Activated T-cell treated with anti-CD3 and anti-CD28 coated beads for 48 hours (primary cell): ENCODE measurements at regions not wholly inside any gene's neighbourhood (a gene's known extent, or its start where the extent isn't known, plus 50 kb on each side); places are given as distances from the start of the nearest gene placed in this dataset.
"Not testable (repeated sequence)": the region's sequence is repeated elsewhere in the genome, so short reads cannot be mapped to it uniquely, and the experiment has no call there.

Source experiments
- DNase-seq: peaks from one replicate; pipeline ENCODE4 v3.0.0-alpha.2; 2020; ENCODE audit warnings: low read depth

DNA sequence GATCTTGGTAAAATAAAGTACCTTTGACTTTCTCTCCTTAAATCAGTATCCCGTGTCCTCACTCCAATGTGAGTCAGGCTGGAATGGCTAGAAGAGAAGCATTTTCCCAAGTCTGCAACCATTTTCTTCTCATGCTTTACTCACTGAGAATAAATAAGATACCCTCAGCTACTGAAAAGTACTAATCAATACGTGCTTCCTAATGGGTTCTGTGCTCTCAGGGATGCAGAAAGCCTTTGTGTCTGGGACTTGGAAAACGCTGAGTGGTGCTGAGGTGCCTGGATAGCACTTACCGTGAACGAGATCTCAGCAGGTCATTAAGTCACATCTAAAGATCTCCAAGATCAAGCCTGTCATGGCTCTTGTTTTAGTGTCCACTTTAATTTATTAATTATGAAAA, 672.3 kb upstream of the C16orf82 start:
- DNase-seq = no peak

DNA sequence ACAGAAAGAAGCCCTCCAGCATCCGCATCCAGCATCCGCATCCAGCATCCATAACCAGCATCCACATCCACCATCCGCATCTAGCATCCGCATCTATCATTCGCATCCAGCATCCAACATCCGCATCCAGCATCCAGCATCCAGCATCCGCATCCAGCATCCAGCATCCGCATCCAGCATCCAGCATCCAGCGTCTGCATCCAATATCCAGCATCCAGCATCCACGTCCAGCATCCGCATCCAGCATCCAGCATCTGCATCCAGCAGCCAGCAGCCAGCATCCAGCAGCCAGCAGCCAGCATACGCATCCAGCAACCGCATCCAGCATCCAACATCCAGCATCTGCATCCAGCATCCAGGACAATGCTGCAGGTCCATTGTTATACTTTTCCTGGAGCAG, 671.0 kb upstream of the C16orf82 start:
- DNase-seq = no peak

DNA sequence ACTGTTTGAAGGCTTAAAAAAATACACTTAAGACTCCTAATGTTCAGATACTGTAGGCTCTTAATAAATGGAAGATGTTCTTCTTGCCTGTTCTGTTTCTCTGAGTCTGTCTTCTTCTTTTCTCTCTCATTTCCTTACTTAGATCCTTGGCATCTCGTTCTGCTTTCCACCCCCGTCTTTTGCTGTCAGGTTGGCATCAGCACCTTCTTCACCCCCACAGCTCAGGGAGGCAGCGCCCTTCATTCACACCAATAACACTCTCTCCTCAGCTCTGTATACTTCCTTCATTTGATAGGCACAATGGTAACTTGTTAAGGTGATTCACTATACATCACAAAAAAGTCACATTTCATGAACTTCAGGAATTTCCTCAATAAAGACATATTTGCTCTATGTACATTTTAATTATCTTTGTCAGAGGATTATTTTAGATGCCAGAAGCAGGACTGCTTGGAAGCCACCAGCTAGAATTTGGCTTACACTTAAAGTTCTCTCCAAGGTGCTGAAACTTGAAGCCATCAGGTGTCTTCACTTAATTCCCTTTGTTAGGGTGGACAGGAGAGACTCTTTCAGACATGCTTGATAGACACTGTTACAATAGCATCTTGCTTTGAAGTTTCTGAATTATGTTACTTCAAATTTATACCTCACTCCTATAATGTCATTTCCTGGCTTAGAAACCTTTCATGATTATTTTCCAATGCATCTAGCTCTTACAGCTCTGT, 670.1 kb upstream of the C16orf82 start:
- DNase-seq = no peak

DNA sequence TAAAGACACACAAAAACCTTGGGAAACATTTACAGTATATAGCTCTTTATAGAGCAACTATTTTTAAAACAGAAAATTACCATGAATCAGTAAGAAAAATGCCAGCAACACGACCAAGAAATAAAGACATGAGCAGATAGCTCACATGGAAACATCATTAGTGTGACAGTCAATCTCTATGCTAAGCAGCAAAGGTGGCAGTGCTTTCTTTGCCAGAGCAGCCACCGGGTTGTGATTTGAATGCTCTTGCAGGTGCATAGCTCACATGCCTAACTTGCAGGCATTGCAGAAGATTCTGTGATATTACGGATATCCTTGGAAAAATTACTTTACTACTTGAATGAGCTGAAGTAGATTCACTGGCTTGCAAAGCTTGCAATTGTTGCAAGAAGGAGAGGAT, 652.9 kb upstream of the C16orf82 start:
- no peak for DNase-seq

DNA sequence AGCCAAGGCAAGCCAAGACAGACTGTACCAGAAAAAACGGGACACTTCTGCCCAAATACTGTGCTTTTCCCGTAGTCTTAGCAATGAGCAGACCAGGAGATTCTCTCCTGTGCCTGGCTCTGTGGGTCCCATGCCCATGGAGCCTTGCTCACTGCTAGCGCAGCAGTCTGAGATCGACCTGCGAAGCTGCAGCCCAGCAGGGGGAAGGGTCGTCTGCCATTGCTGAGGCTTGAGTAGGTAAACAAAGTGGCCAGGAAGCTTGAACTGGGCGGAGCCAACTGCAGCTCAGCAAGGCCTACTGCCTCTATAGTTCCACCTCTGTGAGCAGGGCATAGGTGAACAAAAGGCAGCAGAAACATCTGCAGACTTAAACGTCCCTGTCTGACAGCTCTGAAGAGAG, 647.3 kb upstream of the C16orf82 start:
- not testable (repeated sequence) for DNase-seq

DNA sequence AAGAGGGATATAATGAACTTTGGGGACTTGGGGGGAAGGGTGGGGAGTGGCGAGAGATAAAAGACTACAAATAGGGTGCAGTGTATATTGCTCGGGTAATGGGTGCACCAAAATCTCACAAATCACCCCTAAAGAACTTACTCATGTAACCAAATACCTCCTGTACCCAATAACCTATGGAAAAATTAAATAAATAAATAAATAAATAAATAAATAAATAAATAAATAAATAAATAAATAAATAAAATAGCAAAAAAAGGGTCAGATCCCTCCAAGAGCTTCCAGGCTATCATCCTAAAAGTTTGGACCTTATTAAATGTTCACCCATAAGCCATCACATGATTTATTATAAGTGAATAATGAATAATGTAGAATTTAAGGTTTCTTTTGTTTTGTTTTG, 636.1 kb upstream of the C16orf82 start:
- DNase-seq = no peak

DNA sequence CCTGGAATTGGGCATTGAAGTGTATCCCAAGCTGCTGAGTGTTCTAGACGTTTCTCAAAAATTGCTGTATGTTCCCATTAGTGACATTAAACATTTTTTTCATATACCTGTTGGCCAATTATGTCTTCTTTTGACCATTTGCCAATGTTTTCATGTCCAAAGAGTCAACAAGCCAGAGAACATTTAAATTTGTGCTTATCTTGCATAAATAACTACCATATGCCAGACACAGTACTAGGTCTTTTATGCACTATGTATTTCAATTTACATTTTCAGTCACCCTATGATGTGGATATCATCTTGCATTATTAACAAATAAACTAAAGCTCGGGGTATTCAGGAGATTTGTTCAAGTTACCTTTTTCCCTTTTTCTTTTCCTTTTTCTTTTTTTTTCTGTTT, 632.9 kb upstream of the C16orf82 start:
- no peak for DNase-seq

DNA sequence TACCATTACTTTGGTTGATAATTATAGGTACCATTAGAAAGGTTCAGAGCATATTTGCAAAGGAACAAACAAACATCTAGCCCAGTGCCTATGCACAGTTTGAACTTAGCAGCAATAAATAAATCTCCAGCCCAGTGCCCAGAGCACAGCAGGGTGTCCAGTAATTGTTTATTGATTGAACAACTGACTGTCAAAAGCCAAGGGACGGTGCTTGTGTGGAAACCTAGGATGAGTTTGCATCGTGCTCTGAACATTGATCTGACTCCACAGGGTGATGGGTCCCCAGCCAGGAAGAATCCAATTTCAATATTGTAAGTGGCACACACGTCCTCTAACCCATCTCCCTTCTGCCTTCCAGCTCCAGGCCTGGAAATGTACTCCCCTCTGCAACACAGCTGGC, 625.5 kb upstream of the C16orf82 start:
- DNase-seq = no peak

DNA sequence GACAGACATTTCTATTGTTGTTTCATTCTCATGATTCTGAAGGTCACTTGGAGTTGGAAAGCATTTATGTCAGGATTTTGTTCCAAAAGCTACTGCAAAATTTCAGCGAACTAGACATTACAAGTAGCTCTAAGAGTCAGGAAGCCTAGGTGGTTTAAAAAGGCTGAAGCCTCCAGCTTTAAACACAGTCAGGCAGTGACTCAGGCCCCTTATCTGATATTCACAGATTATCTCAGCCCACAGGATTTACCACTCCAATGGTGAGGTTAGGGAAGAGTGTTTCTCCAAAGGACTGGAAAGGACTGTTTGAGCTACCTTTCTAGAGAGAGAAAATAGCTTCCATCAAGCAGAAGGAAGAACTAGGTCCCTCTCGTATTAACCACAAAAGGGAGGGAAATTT, 624.4 kb upstream of the C16orf82 start:
- DNase-seq = no peak

DNA sequence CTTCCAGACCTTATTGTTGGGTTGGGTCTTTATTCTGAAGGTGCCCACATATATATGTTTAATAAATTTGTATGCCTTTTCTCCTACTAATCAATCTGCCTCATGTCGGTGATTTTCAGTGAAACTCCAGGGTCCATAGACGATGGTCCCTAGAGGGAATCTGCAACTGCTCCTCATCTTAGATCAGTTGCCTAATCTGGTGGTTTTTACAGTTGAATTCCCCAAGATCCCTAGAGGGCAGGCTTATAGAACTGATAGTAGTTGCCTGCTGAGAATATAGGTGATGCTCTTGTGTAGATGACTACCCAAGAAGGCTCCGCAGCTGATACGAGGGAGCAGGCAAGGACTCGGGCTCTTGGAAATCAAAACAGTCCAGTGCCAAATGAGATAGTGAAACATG, 619.2 kb upstream of the C16orf82 start:
- DNase-seq = no peak

DNA sequence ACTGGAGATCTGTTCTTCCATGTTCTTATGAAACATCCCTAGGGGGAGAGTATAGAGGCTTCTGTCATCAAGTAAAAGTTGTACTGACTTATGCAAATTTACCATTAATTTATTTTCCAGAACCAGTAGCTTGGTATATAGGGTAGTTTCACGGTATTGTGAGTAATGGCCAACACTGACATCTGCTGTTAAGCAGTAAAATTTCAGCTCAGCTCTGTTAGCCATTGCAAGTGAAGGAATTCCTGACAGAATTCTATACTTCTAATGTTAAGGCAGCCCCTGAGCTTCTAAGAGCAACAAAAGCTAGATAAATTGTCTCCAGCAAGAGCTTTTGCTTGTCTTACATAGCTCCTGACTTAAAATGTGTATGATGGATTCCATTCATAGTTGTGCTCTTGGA, 613.5 kb upstream of the C16orf82 start:
- no peak for DNase-seq

DNA sequence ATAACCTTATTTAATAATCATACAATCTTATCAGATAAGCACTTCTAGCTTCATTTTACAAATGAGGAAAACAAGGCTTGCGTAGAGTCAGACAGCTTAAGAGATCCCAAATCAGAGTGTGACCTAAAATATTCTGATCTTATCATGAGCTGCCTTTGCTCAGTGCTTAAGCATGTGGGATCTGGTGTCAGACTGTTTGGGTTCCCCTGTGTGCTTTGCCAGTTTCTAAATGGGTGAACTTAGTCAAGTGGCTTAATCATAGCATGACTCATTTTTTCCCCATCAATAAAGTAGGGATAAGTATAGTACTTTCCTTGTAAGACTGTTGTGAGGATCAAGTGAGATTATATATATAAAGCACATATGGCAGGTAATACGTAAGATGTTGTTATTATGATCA, 612.6 kb upstream of the C16orf82 start:
- DNase-seq = no peak

DNA sequence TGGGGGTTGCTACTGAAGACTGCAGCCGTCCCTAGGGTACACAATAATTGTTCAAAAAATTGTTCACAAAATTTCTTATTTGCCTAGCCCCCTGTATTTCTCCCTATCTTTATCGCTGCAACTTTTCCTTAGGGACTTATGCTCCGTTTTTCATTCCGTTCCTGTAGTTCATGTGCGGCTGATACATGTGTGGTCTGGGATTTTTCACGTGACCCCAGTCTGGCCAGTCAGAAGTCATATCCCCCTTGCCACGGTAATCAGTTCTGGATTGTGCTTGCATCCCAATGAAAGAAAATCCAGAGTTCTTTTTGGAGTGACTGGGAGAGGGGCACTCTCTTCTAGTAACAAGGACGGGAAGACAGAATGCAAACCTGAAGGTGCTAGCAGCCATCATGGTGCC, 610.7 kb upstream of the C16orf82 start:
- DNase-seq = no peak

DNA sequence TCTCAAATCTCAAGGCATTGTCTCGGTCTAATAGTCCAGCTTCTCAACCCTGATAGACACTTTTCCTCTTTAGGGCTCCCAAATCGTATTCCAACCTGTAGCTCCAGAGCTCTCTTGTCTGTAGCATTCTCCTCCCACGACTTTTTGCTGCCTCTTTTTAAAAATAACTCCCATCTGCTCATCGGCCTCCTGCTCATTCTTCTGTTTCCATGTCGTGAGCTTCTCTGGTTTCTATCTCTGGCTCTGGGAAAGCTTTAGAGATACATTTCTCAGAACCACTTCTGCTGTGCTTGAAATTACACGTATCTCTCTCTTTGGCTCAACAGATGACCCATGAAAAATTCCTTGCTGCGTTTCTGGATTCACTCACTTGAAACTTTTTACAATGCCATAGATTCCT, 609.6 kb upstream of the C16orf82 start:
- no peak for DNase-seq

DNA sequence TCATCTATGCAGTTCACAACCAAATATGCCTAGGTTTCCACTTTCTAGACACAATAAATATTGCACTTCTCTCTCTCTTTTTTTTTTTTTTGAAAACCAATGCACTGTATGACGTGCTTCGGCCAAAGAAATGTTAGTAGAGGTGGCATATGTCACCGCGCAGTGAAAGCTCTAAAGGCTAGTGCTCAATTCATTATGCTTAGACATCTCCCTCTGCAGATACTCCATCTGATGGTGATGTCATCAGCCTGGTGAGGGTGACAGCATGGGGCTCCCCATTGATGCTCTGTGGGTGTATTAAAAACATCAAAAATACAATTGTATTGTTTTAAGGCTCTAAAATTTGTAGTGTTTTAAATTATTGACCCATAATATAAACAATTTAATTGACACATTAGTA, 608.8 kb upstream of the C16orf82 start:
- no peak for DNase-seq

DNA sequence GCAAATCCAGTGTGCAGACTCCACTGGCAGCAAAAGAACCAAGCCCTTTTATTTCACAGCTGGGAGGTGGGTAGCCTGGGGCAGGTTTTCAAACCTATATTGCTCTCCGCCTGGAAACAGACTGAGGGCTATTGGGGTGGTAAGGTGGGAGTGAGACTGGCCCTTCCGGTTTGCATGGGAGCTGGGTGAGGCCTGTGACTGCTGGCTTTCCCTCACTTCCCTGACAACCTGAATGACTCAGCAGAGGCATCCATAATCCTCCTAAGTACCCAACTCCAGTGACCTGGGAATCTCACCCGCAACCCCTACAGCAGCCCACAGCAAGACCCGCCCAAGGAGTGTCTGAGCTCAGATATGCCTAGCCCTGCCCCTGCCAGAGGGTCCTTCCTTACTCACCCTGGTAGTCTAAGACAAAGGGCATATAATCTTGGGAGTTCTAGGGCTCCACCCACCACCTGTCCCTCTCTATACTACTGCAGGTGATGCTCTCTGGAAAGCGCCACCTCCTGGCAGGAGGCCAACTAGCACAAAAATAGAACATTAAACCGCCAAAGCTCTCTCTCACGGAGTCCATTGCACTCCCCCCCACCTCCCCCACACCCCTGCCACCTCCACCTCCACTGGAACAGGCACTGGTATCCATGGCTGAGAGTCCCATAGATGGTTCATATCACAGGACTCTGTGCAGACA, 602.0 kb upstream of the C16orf82 start:
- no peak for DNase-seq

DNA sequence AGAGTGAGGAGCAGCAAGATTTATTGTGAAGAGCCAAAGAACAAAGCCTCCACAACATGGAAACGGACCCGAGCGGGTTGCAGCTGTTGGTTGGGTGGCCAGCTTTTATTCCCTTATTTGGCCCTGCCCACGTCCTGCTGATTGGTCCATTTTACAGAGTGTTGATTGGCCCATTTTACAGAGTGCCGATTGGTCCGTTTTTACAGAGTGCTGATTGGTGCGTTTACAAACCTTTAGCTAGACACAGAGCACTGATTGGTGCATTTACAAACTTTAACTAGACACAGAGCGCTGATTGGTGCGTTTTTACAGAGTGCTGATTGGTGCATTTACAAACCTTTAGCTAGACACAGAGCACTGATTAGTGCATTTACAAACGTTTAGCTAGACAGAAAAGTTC, 592.3 kb upstream of the C16orf82 start:
- not testable (repeated sequence) for DNase-seq

DNA sequence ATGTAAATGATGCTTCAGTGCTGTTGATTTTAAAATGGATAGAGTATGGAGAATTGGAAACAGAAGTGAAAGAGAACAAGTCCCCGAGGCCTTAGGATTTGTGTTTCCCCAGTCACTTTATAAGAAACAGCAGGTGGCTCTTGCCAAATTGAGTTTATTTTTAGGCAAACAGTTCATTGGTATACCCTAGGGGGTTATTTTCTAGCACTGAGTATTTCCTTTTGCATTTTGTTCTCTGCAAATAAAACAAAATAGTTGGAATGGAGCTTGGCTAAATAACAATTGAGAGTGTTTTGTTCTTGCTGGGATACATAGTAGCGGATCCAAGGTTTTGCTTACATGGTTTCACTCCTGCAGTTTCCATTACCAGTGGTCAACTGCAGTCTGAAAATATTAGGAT, 591.1 kb upstream of the C16orf82 start:
- DNase-seq = no peak

DNA sequence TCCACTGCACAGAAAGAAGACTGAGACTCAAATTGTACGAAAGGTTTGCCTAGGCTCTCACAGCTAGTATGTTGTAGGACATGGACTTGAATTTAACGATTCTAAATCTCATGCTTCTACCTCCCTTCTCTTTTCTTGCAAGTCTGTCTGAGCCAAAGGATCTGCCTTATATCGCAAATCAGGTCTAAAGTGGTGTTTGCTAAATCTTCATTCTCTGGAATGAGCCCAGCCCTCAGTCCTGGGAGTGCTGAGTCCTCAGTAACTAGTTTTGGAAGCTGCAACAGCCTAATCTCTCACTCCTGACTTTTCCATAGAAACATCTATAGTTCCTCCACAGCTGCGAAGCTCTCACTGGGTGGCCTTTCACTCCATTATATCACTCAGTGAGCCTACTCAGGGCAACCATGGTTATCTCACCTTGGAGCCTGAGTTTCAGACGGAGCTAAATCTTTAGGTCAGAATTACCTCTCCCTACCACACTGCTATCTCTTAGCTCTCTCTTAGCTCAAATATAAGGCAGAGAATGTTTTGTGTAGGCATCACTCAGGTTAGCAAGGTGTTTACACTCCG, 575.5 kb upstream of the C16orf82 start:
- no peak for DNase-seq

DNA sequence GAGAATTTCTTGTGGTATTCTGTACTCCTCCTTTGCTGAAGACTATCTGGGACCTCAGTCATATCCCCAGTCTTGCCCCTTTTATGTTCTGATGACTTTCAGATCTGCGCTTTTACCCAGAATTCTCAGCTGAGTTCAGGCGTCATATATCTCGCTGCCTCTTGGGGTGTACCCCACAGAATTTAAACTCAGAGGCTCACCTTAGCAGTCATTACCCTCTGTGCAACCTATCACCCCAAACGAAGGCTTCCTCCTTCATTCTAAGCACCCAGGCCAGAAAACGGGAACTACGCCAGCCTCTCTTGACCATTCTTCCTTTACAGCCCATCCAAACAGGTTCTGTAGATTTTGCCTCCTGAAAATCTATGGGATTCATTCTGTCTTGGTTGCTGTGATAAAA, 574.8 kb upstream of the C16orf82 start:
- DNase-seq = no peak

DNA sequence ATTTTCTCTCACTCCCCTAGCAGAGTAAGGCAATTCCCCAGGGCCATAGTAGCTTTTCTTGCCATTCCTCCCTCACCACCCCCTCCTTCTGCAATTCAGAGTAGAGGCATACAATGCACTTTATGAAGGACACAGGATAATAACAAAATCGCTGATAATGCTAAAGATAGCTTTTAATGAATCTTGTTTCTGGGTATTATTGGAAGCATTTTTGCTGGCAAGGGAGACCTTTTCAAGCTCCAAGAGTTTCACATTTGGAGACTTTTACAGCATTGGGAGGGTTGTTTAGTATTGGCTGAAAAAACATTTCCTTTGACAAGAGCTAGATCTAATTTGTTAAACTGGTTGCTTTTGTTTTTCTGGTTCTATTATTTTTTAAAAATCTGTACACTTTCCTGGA, 573.0 kb upstream of the C16orf82 start:
- no peak for DNase-seq

DNA sequence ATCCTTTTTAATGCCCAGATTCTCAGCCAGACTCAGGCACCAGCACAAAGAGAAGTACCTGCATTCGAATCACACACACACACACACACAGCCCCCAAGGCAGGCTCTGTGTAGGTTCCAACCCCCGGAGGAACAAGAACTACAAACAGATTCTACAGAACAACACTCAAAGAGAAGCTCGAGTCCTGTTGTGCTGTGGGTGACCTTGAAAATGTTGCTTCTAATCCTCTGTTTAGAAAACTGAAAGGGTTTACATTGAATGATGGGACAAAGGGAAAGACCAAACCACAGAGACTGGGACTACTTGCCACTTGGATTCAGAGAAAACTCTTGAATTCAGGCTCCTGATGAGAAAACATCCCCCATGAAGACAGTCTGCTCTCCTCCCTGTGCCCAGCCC, 568.8 kb upstream of the C16orf82 start:
- no peak for DNase-seq

DNA sequence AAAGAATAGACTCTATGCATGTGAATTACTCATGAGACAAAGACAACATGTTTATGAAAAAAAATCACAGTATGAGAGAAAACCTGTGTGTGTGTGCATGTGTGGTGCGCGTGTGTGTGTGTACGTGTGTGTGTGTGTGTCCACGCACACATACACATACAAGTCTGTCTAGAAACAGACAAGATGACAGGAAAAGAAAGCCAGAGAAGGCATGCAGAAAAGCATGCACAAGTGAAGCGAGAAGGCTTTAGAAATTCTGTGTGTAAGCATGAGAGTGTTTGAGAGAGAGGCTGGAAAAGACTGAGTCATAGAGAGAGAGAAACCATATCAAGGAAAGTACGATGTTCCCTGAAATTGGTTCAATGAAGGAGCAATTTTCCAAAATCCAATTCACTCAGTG, 566.4 kb upstream of the C16orf82 start:
- no peak for DNase-seq

DNA sequence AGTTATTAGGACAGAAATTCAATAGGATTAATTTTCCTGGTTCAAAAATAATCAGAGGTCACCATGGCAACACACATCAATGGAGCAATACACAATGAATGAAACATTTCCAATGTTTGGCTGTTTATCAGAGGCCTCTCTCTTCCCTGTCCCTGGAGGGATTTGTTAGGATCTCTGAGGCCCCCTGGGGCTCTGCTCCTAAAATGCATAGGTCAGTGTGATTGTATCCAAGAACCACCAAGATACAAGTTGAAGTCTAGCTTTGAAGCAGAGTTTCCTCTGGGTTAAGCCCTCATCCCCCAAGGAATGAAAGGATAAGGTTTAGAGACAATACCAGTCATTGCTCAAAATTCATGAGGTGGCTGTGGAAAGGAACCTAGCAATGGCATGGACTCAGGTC, 561.2 kb upstream of the C16orf82 start:
- DNase-seq = no peak
